Hepatocyte (in vitro differentiated cells): ENCODE measurements at regions not wholly inside any gene's neighbourhood (a gene's known extent, or its start where the extent isn't known, plus 50 kb on each side); places are given as distances from the start of the nearest gene placed in this dataset.

Source experiments
- DNase-seq: peaks from one replicate; pipeline ENCODE4 v3.0.0-alpha.2; 2016; ENCODE audit warnings: low spot score
- H2AFZ ChIP-seq: fragments of 200-600 bp; sonication (generic); 2 replicates; pipeline ENCODE4 v1.6.0; 2016; ENCODE audit warnings: antibody characterized with exemption, mild to moderate bottlenecking
- H3K27ac ChIP-seq: fragments of 200-600 bp; sonication (generic); 2 replicates; pipeline ENCODE4 v1.5.1; 2016; ENCODE audit warnings: mild to moderate bottlenecking
- H3K27me3 ChIP-seq: fragments of 200-600 bp; sonication (generic); 2 replicates; pipeline ENCODE4 v1.6.1; 2016
- H3K36me3 ChIP-seq: fragments of 200-600 bp; sonication (generic); replicated peaks from 2 replicates; pipeline ENCODE4 v1.5.1; 2016; ENCODE audit warnings: low read depth; ENCODE audit not compliant: insufficient read depth
- H3K4me1 ChIP-seq: fragments of 200-600 bp; sonication (generic); 2 replicates; pipeline ENCODE4 v1.5.1; 2016; ENCODE audit warnings: mild to moderate bottlenecking, moderate library complexity; ENCODE audit not compliant: insufficient read depth
- H3K4me2 ChIP-seq: fragments of 200-600 bp; sonication (generic); 2 replicates; pipeline ENCODE4 v1.6.0; 2016
- H3K4me3 ChIP-seq: fragments of 200-600 bp; sonication (generic); 2 replicates; pipeline ENCODE4 v1.5.1; 2016; ENCODE audit warnings: mild to moderate bottlenecking
- H3K79me2 ChIP-seq: fragments of 200-600 bp; sonication (generic); 2 replicates; pipeline ENCODE4 v1.6.0; 2017; ENCODE audit warnings: mild to moderate bottlenecking
- H3K9me2 ChIP-seq: fragments of 200-600 bp; sonication (generic); replicated peaks from 2 replicates; pipeline ENCODE4 v1.6.0; 2017; ENCODE audit warnings: mild to moderate bottlenecking; ENCODE audit not compliant: insufficient read depth
- H3K9me3 ChIP-seq: fragments of 200-600 bp; sonication (generic); 2 replicates; pipeline ENCODE4 v1.5.1; 2016; ENCODE audit warnings: low read depth, mild to moderate bottlenecking
- H4K20me1 ChIP-seq: fragments of 200-600 bp; sonication (generic); 2 replicates; pipeline ENCODE4 v1.6.0; 2016; ENCODE audit warnings: mild to moderate bottlenecking; ENCODE audit not compliant: insufficient read depth, poor library complexity, severe bottlenecking
- CTCF ChIP-seq: fragments of 200-600 bp; sonication (generic); IDR thresholded peaks from 2 replicates; pipeline ENCODE4 v1.5.1; 2016; ENCODE audit warnings: antibody characterized with exemption, mild to moderate bottlenecking; ENCODE audit not compliant: poor library complexity
- EZH2 ChIP-seq: fragments of 200-600 bp; sonication (generic); IDR thresholded peaks from 2 replicates; pipeline ENCODE4 v1.6.1; 2016; ENCODE audit warnings: antibody characterized with exemption, mild to moderate bottlenecking, borderline replicate concordance
- EZH2phosphoT487 ChIP-seq: fragments of 200-600 bp; sonication (generic); IDR thresholded peaks from one replicate; pipeline ENCODE4 v1.6.1; 2018; ENCODE audit warnings: antibody characterized with exemption, mild to moderate bottlenecking, low read depth, moderate library complexity; ENCODE audit not compliant: unreplicated experiment, severe bottlenecking
- WGBS: methylation state at CpG from one replicate; pipeline ENCODE4 v1.1.6; 2016; ENCODE audit warnings: low lambda C conversion rate; ENCODE audit errors: missing lambda C conversion rate; 5-methylcytosine and 5-hydroxymethylcytosine counted together

- TF ChIP-seq EZH2 (no peak), CTCF (no peak)
- no peak for DNase-seq
- H2AFZ ChIP-seq, result no peak overlapping the region
- no peak overlapping the region for H3K4me3 ChIP-seq
- H3K4me2 ChIP-seq, result no peak overlapping the region
- no peaks in the 10 kb centered on the region for H3K9me3 ChIP-seq
- H4K20me1 ChIP-seq, result no peaks in the 10 kb centered on the region
- H3K79me2 ChIP-seq, result no peaks in the 10 kb centered on the region
- no peaks in the 10 kb centered on the region for H3K9me2 ChIP-seq
- H3K4me1 ChIP-seq, result peaks cover 7% of the 10 kb centered on the region
- no peak overlapping the region for H3K27ac ChIP-seq
- H3K27me3 ChIP-seq, result no peaks in the 10 kb centered on the region
- no peaks in the 10 kb centered on the region for H3K36me3 ChIP-seq
Observed at GRCh38 chr2:18286897-18287296, 273.6 kb downstream of the RDH14 start.

GRCh38 chr2:18284331-18284730, 276.1 kb downstream of the RDH14 start:
- Histone ChIP-seq H3K9me3 (no peaks in the 10 kb centered on the region), H3K4me1 (peaks cover 7% of the 10 kb centered on the region), H3K27me3 (no peaks in the 10 kb centered on the region), H3K9me2 (no peaks in the 10 kb centered on the region), H4K20me1 (no peaks in the 10 kb centered on the region), H2AFZ (no peak overlapping the region), H3K36me3 (no peaks in the 10 kb centered on the region), H3K79me2 (no peaks in the 10 kb centered on the region), H3K27ac (no peak overlapping the region), H3K4me3 (no peak overlapping the region), H3K4me2 (no peak overlapping the region)
- no peak for TF ChIP-seq CTCF
- TF ChIP-seq EZH2phosphoT487, result no peak
- TF ChIP-seq EZH2, result no peak
- no peak for DNase-seq
- WGBS, result 94% methylated on average over 4 of the region's 4 CpGs

- Histone ChIP-seq H3K4me1 (peaks cover 3% of the 10 kb centered on the region), H3K27ac (no peak overlapping the region), H3K27me3 (no peaks in the 10 kb centered on the region), H3K79me2 (no peaks in the 10 kb centered on the region), H3K36me3 (no peaks in the 10 kb centered on the region), H3K4me2 (no peak overlapping the region), H4K20me1 (no peaks in the 10 kb centered on the region), H3K9me3 (no peaks in the 10 kb centered on the region), H3K9me2 (no peaks in the 10 kb centered on the region), H3K4me3 (no peak overlapping the region), H2AFZ (no peak overlapping the region)
- TF ChIP-seq CTCF (no peak), EZH2phosphoT487 (no peak), EZH2 (no peak)
- no peak for DNase-seq
Observed at GRCh38 chr2:18282026-18282425, 278.4 kb downstream of the RDH14 start.

GRCh38 chr2:18276583-18277075, 283.8 kb downstream of the RDH14 start:
- 87% methylated on average over 4 of the region's 4 CpGs for WGBS
- no peaks in the 10 kb centered on the region for H3K79me2 ChIP-seq
- H3K4me3 ChIP-seq, result no peak overlapping the region
- no peak overlapping the region for H3K27ac ChIP-seq
- no peak for DNase-seq
- no peaks in the 10 kb centered on the region for H3K27me3 ChIP-seq
- H3K9me3 ChIP-seq, result no peaks in the 10 kb centered on the region
- H3K9me2 ChIP-seq, result no peaks in the 10 kb centered on the region
- no peak for TF ChIP-seq CTCF
- TF ChIP-seq EZH2phosphoT487, result no peak
- no peak for TF ChIP-seq EZH2
- no peak overlapping the region for H3K4me2 ChIP-seq
- no peak overlapping the region for H2AFZ ChIP-seq
- no peaks in the 10 kb centered on the region for H4K20me1 ChIP-seq
- H3K36me3 ChIP-seq, result no peaks in the 10 kb centered on the region
- H3K4me1 ChIP-seq, result no peaks in the 10 kb centered on the region
